ENCODE measurements at regions not wholly inside any gene's neighbourhood (a gene's known extent, or its start where the extent isn't known, plus 50 kb on each side); places are given as distances from the start of the nearest gene placed in this dataset.

DNA sequence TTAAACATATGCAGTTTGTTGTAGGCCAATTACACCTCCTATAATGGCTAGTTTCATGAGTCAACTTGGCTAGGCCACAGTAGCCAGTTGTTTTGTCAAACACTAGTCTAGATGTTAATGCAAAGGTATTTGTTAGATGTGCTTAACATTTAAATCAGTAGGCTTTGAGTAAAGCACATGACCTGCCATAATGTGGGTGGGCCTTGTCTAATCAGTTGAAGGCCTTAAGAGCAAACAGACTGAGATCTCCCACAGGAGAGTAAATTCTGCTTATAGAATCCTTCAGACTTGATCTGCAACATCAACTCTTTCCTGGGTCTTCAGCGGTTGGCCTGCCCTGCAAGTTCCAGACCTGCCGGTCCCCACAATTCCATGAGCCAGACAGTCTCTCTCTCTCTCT is 1345.9 kb downstream of the BRD1 start:
- intact Hi-C loops (cut with DNase I; ENCODE audit: low total_unique reads) = no loop called here
- no peaks in the 10 kb centered on the region for H3K4me1 ChIP-seq
- H3K9me3 ChIP-seq = no peaks in the 10 kb centered on the region
- no peak for DNase-seq
- 94 to 100% (median 97%) methylated on average over 2 of the region's 2 CpGs for WGBS, 5 donors
- H3K36me3 ChIP-seq = no peaks in the 10 kb centered on the region
- TF ChIP-seq POLR2A (IDR thresholded peaks at IDR 0.05) (no peak), POLR2AphosphoS5 (IDR thresholded peaks at IDR 0.05) (no peak)
- TF ChIP-seq, protein P1, sequence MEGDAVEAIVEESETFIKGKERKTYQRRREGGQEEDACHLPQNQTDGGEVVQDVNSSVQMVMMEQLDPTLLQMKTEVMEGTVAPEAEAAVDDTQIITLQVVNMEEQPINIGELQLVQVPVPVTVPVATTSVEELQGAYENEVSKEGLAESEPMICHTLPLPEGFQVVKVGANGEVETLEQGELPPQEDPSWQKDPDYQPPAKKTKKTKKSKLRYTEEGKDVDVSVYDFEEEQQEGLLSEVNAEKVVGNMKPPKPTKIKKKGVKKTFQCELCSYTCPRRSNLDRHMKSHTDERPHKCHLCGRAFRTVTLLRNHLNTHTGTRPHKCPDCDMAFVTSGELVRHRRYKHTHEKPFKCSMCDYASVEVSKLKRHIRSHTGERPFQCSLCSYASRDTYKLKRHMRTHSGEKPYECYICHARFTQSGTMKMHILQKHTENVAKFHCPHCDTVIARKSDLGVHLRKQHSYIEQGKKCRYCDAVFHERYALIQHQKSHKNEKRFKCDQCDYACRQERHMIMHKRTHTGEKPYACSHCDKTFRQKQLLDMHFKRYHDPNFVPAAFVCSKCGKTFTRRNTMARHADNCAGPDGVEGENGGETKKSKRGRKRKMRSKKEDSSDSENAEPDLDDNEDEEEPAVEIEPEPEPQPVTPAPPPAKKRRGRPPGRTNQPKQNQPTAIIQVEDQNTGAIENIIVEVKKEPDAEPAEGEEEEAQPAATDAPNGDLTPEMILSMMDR (IDR thresholded peaks at IDR 0.05 in 8 of 11, conservative IDR thresholded peaks at IDR 0.05 in 3 of 11) = no peak
- H3K27ac ChIP-seq = no peak overlapping the region
- no peak overlapping the region for H3K4me3 ChIP-seq
- H3K27me3 ChIP-seq (replicated peaks in 1 of 7) = peaks cover 0 to 42% (median 0%) of the 10 kb centered on the region in 7 donors

DNA sequence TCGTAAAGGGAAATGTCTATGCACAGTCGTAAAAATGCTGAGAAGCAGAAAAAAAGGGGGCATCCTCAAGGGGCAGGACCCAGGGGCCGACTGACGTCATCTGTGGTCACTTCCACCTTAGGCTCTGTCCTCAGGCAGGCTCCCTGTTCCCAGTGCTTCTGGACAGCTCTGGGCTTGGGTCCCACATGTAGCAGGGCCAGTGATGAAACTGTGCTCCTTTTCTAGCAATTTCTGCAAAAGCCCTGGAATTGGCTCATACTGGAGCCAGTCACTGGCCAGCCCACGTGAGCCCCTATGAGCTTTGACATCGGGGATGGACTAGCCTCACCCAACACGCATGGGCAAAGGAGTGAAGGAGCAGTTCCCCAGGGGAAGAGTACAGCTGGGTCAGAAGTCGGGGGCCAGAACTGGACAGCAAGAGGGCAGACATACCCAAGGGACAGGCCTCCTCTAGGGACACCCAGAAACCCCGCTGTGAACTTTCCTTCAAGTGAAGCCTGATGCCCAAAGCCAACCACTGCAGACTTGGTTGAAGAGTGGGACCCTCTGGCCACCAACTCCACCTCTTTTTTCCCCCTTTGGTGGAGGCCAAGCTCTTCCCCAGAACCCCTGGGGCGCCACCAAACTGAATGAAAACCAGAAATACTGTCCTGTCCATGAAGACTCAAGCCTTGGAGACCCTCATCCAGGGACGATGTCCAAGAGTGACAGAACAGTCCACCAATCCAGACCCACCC is 1349.0 kb downstream of the BRD1 start:
- WGBS, 5 donors = 84 to 89% (median 87%) methylated on average over 11 of the region's 11 CpGs
- H3K4me3 ChIP-seq = no peak overlapping the region
- no peaks in the 10 kb centered on the region for H3K9me3 ChIP-seq
- intact Hi-C loops (cut with DNase I; ENCODE audit: low total_unique reads) = no loop called here
- peak; percentile 43 for DNase-seq
- no peaks in the 10 kb centered on the region for H3K4me1 ChIP-seq
- TF ChIP-seq, protein P1 (IDR thresholded peaks at IDR 0.05 in 8 of 11, conservative IDR thresholded peaks at IDR 0.05 in 3 of 11) = no peak
- TF ChIP-seq POLR2AphosphoS5 (IDR thresholded peaks at IDR 0.05) (no peak), POLR2A (IDR thresholded peaks at IDR 0.05) (no peak)
- no peaks in the 10 kb centered on the region for H3K36me3 ChIP-seq
- H3K27ac ChIP-seq = no peak overlapping the region
- H3K27me3 ChIP-seq (replicated peaks in 1 of 7) = peaks cover 0 to 52% (median 4%) of the 10 kb centered on the region in 7 donors

DNA sequence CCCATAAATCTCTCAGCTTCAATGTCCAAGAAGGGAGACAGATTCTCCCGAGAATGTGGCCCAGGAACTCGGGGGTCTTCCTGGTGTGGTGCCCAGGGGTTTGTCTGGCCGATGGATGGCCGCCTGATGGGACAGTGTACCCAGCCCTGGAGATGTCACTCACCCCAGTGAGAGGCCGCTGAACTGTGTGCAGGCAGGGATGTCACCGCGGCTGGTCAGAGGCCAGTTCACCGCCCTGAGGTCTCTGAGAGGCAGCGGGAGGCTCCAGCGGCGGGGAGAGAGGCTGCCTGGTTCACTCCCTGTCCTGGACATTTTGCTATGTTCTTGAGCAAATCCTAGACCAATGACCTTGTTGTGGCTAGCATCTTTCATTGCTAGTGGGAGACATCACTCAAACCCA is 1349.5 kb downstream of the BRD1 start:
- Histone ChIP-seq H3K36me3 (no peaks in the 10 kb centered on the region), H3K27me3 (replicated peaks in 1 of 7) (peaks cover 0 to 57% (median 4%) of the 10 kb centered on the region in 7 donors), H3K4me1 (no peaks in the 10 kb centered on the region), H3K27ac (no peak overlapping the region), H3K4me3 (no peak overlapping the region), H3K9me3 (no peaks in the 10 kb centered on the region)
- TF ChIP-seq POLR2AphosphoS5 (IDR thresholded peaks at IDR 0.05) (no peak), POLR2A (IDR thresholded peaks at IDR 0.05) (no peak)
- TF ChIP-seq, protein P1 (IDR thresholded peaks at IDR 0.05 in 8 of 11, conservative IDR thresholded peaks at IDR 0.05 in 3 of 11) = no peak
- WGBS, 5 donors = 84 to 93% (median 88%) methylated on average over 6 to 11 of the region's 11 CpGs
- peak; percentile 67 for DNase-seq
- intact Hi-C loops (cut with DNase I; ENCODE audit: low total_unique reads) = no loop called here

DNA sequence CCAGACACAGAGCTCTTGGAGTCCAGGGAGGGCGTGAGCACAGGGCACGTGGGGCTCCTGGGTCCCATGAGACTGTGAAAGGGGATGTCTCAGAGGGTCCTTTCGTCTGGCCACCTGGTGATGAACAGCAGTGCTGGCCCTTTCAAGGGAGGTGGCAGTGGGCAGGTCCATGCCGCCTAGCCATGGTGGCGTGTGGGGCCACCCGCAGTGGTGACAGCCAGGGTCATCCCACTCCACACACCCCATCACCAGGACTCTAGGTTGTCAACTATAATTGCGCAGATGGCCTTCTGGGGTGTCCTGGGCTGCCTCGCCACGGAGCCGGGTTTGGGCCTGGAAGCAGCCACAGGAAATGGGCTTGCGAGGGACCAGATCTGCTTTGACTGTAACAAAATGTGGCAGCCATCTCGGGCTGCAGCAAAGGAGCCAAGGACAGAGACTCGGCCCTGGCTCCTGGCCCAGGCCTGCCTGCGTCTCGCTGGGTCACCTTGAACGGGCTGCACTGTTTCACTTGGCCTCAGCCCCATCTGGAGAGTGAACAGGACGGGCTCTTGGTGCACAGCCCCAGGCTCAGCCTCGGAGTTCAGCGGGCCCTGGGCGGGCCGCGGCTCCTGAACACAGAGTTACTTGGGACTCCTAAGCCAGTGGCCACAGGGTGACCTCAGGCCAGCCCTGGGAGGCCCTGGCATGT is 1350.5 kb downstream of the BRD1 start:
- no peaks in the 10 kb centered on the region for H3K9me3 ChIP-seq
- H3K27me3 ChIP-seq (replicated peaks in 1 of 7) = peaks cover 0 to 64% (median 4%) of the 10 kb centered on the region in 7 donors
- H3K4me1 ChIP-seq = no peaks in the 10 kb centered on the region
- no peak overlapping the region for H3K4me3 ChIP-seq
- no peaks in the 10 kb centered on the region for H3K36me3 ChIP-seq
- DNase-seq = peak; percentile 68
- WGBS, 5 donors = 76 to 87% (median 85%) methylated on average over 17 to 22 of the region's 22 CpGs
- no peak overlapping the region for H3K27ac ChIP-seq
- intact Hi-C loops (cut with DNase I; ENCODE audit: low total_unique reads) = no loop called here
- TF ChIP-seq, protein P1 (IDR thresholded peaks at IDR 0.05 in 8 of 11, conservative IDR thresholded peaks at IDR 0.05 in 3 of 11) = no peak
- TF ChIP-seq POLR2A (IDR thresholded peaks at IDR 0.05) = no peak
- no peak for TF ChIP-seq POLR2AphosphoS5 (IDR thresholded peaks at IDR 0.05)

Measured in spleen (tissue), 11 donors.